ENCODE measurements at regions not wholly inside any gene's neighbourhood (a gene's known extent, or its start where the extent isn't known, plus 50 kb on each side); places are given as distances from the start of the nearest gene placed in this dataset.

DNA sequence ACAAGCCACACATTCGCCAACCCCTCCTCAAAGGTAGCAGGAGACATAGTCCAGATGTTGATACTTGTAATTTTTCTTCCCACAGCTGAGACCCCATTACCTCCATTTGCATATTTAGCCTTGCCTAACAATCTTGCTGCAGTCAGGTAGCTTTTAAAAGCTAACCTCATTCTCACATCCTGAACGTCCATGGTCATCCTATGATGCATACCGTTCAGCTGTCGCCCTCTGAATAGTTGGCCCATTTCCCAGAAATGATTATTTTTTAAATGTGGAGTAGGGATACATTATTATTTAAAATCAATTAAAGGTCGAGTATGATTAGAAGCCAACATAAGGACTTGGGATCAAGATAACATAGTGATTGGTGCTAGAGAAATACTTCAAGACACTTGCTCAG is 165.0 kb downstream of the MEX3B start:
- TF ChIP-seq, protein P1, sequence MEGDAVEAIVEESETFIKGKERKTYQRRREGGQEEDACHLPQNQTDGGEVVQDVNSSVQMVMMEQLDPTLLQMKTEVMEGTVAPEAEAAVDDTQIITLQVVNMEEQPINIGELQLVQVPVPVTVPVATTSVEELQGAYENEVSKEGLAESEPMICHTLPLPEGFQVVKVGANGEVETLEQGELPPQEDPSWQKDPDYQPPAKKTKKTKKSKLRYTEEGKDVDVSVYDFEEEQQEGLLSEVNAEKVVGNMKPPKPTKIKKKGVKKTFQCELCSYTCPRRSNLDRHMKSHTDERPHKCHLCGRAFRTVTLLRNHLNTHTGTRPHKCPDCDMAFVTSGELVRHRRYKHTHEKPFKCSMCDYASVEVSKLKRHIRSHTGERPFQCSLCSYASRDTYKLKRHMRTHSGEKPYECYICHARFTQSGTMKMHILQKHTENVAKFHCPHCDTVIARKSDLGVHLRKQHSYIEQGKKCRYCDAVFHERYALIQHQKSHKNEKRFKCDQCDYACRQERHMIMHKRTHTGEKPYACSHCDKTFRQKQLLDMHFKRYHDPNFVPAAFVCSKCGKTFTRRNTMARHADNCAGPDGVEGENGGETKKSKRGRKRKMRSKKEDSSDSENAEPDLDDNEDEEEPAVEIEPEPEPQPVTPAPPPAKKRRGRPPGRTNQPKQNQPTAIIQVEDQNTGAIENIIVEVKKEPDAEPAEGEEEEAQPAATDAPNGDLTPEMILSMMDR (conservative IDR thresholded peaks at IDR 0.05; ENCODE audit: low read length), result no peak
- no peak for TF ChIP-seq EZH2phosphoT487 (IDR thresholded peaks at IDR 0.05; ENCODE audit: borderline replicate concordance)

Measured in Loucy (cell line).